ENCODE measurements at regions not wholly inside any gene's neighbourhood (a gene's known extent, or its start where the extent isn't known, plus 50 kb on each side); places are given as distances from the start of the nearest gene placed in this dataset.

- no peak overlapping the region for H3K4me2 ChIP-seq
- no peak for TF ChIP-seq CTCF (conservative IDR thresholded peaks at IDR 0.05; ENCODE audit: low read depth, low read length)
- no peak overlapping the region for H3K4me3 ChIP-seq (IDR thresholded peaks at IDR 0.05; ENCODE audit: insufficient read depth, low read depth, low read length)
- no peaks in the 10 kb centered on the region for H4K20me1 ChIP-seq (ENCODE audit: insufficient read depth)
- no peaks in the 10 kb centered on the region for H3K79me2 ChIP-seq (ENCODE audit: insufficient read depth, low read depth)
- H3K4me1 ChIP-seq (ENCODE audit: low read depth, poor library complexity, severe bottlenecking) = no peaks in the 10 kb centered on the region
- no peaks in the 10 kb centered on the region for H3K36me3 ChIP-seq (ENCODE audit: insufficient read depth)
- no peak overlapping the region for H3K9ac ChIP-seq
- H3K27me3 ChIP-seq (ENCODE audit: insufficient read depth, low read depth) = no peaks in the 10 kb centered on the region
- no peak overlapping the region for H2AFZ ChIP-seq (ENCODE audit: low read depth)
- H3K27ac ChIP-seq = no peak overlapping the region
Observed at GRCh38 chr7:96388620-96389383, 66.9 kb upstream of the SLC25A13 start.

- Histone ChIP-seq H3K27ac (no peak overlapping the region), H3K4me1 (ENCODE audit: low read depth, poor library complexity, severe bottlenecking) (no peaks in the 10 kb centered on the region), H3K9ac (no peak overlapping the region), H3K27me3 (ENCODE audit: insufficient read depth, low read depth) (no peaks in the 10 kb centered on the region), H4K20me1 (ENCODE audit: insufficient read depth) (no peaks in the 10 kb centered on the region), H2AFZ (ENCODE audit: low read depth) (no peak overlapping the region), H3K36me3 (ENCODE audit: insufficient read depth) (no peaks in the 10 kb centered on the region), H3K4me3 (IDR thresholded peaks at IDR 0.05; ENCODE audit: insufficient read depth, low read depth, low read length) (no peak overlapping the region), H3K4me2 (no peak overlapping the region), H3K79me2 (ENCODE audit: insufficient read depth, low read depth) (no peaks in the 10 kb centered on the region)
- no peak for TF ChIP-seq CTCF (conservative IDR thresholded peaks at IDR 0.05; ENCODE audit: low read depth, low read length)
Observed at GRCh38 chr7:96388166-96388565, 66.3 kb upstream of the SLC25A13 start.

- no peak overlapping the region for H2AFZ ChIP-seq (ENCODE audit: low read depth)
- no peaks in the 10 kb centered on the region for H4K20me1 ChIP-seq (ENCODE audit: insufficient read depth)
- no peak overlapping the region for H3K4me2 ChIP-seq
- H3K4me1 ChIP-seq (ENCODE audit: low read depth, poor library complexity, severe bottlenecking) = no peaks in the 10 kb centered on the region
- H3K27ac ChIP-seq = no peak overlapping the region
- no peaks in the 10 kb centered on the region for H3K27me3 ChIP-seq (ENCODE audit: insufficient read depth, low read depth)
- H3K4me3 ChIP-seq (IDR thresholded peaks at IDR 0.05; ENCODE audit: insufficient read depth, low read depth, low read length) = no peak overlapping the region
- no peaks in the 10 kb centered on the region for H3K79me2 ChIP-seq (ENCODE audit: insufficient read depth, low read depth)
- H3K36me3 ChIP-seq (ENCODE audit: insufficient read depth) = no peaks in the 10 kb centered on the region
- no peak for TF ChIP-seq CTCF (conservative IDR thresholded peaks at IDR 0.05; ENCODE audit: low read depth, low read length)
- H3K9ac ChIP-seq = no peak overlapping the region
Observed at GRCh38 chr7:96380111-96380512, 58.2 kb upstream of the SLC25A13 start.

- Histone ChIP-seq H3K4me1 (ENCODE audit: low read depth, poor library complexity, severe bottlenecking) (no peaks in the 10 kb centered on the region), H3K27ac (no peak overlapping the region), H3K27me3 (ENCODE audit: insufficient read depth, low read depth) (no peaks in the 10 kb centered on the region), H3K36me3 (ENCODE audit: insufficient read depth) (no peaks in the 10 kb centered on the region), H3K4me2 (no peak overlapping the region), H4K20me1 (ENCODE audit: insufficient read depth) (no peaks in the 10 kb centered on the region), H3K9ac (no peak overlapping the region), H3K4me3 (IDR thresholded peaks at IDR 0.05; ENCODE audit: insufficient read depth, low read depth, low read length) (no peak overlapping the region), H2AFZ (ENCODE audit: low read depth) (no peak overlapping the region), H3K79me2 (ENCODE audit: insufficient read depth, low read depth) (no peaks in the 10 kb centered on the region)
- no peak for TF ChIP-seq CTCF (conservative IDR thresholded peaks at IDR 0.05; ENCODE audit: low read depth, low read length)
Observed at GRCh38 chr7:96377399-96377798, 55.5 kb upstream of the SLC25A13 start.

Data from KMS-11 (cell line).